CD4-positive, alpha-beta T cell (primary cell): ENCODE measurements at regions not wholly inside any gene's neighbourhood (a gene's known extent, or its start where the extent isn't known, plus 50 kb on each side); places are given as distances from the start of the nearest gene placed in this dataset.
A peak's percentile ranks its signal among the peaks of the same experiment; 100 is the strongest.

ENCODE experiments used
- ATAC-seq: fragments of 200-7000 bp; cut with Tn5 transposase; one replicate; pipeline ENCODE4 v1.10.0; 2022; ENCODE audit warnings: mild to moderate bottlenecking; ENCODE audit not compliant: poor library complexity
- CTCF ChIA-PET: fragments of 350-600 bp; sonication (Branson Sonifier 250); formaldehyde crosslinking; loops from one replicate; lab custom pipeline; 2021; ENCODE audit warnings: antibody characterized with exemption, inconsistent platforms; lab: Charles Lee
- POLR2A ChIA-PET: fragments of 350-600 bp; sonication (Branson Sonifier 250); formaldehyde crosslinking; loops from one replicate; lab custom pipeline; 2021; ENCODE audit warnings: antibody characterized with exemption, inconsistent platforms; lab: Charles Lee
- DNase-seq, 14 experiments: peaks; one replicate each; pipeline ENCODE4 v3.0.0-alpha.2; 2013 to 2020; ENCODE audit warnings: mixed read lengths in 2 of 14
- H3K27ac ChIP-seq, 2 donors: one replicate each; pipeline versions ENCODE4 v1.5.1 to v1.7.0; 2013; ENCODE audit warnings: low read length in 2 of 2, low read depth in 1 of 2, mild to moderate bottlenecking in 1 of 2
- H3K27me3 ChIP-seq, 2 experiments: 1 replicate in 1 of 2; 2 replicates in 1 of 2; pipeline versions ENCODE4 v1.6.1 to v1.7.0; 2013; ENCODE audit warnings: low read length in 2 of 2, control low read depth in 1 of 2, mild to moderate bottlenecking in 1 of 2, moderate library complexity in 1 of 2; ENCODE audit not compliant: insufficient read depth in 2 of 2, control insufficient read depth in 1 of 2
- H3K36me3 ChIP-seq: one replicate; pipeline ENCODE4 v1.6.1; 2013; ENCODE audit warnings: low read length, control low read depth; ENCODE audit not compliant: insufficient read depth
- H3K4me1 ChIP-seq: one replicate; pipeline ENCODE4 v1.6.1; 2013; ENCODE audit warnings: low read length, control low read depth; ENCODE audit not compliant: insufficient read depth
- H3K4me3 ChIP-seq: one replicate; pipeline ENCODE4 v1.5.1; 2013; ENCODE audit warnings: mild to moderate bottlenecking, low read length, moderate library complexity
- H3K9me3 ChIP-seq, 2 experiments: 1 replicate in 1 of 2; 2 replicates in 1 of 2; pipeline versions ENCODE4 v1.6.1 to v1.7.0; 2013; ENCODE audit warnings: low read length in 2 of 2, mild to moderate bottlenecking in 2 of 2, control low read depth in 1 of 2, moderate library complexity in 1 of 2; ENCODE audit not compliant: control insufficient read depth in 1 of 2, insufficient read depth in 1 of 2
- H3K27ac Mint-ChIP-seq: one replicate; pipeline ENCODE4 v1.8.0; 2020; ENCODE audit warnings: mixed read lengths
- H3K27me3 Mint-ChIP-seq: one replicate; pipeline ENCODE4 v1.8.0; 2021; ENCODE audit warnings: mixed read lengths
- H3K36me3 Mint-ChIP-seq: one replicate; pipeline ENCODE4 v1.8.0; 2021; ENCODE audit warnings: low read depth, mixed read lengths
- H3K4me1 Mint-ChIP-seq: one replicate; pipeline ENCODE4 v1.8.0; 2021; ENCODE audit warnings: low read depth, mixed read lengths
- H3K4me3 Mint-ChIP-seq: one replicate; pipeline ENCODE4 v1.8.0; 2020; ENCODE audit warnings: mild to moderate bottlenecking, mixed read lengths
- H3K9me3 Mint-ChIP-seq: one replicate; pipeline ENCODE4 v1.8.0; 2020; ENCODE audit warnings: mixed read lengths
- CTCF ChIP-seq: fragments of 200-600 bp; IDR thresholded peaks from one replicate; pipeline ENCODE4 v1.8.0; 2022; ENCODE audit warnings: antibody characterized with exemption, mild to moderate bottlenecking
- intact Hi-C, 2 experiments: fragments of 100-400 bp; cut with DNase I in 1 of 2; cut with micrococcal nuclease in 1 of 2; formaldehyde crosslinking; loops; one replicate each; pipeline versions ENCODE4 v1.15.1 to v1.9.0; 2023 to 2025; cut with DNase I, micrococcal nuclease

- ATAC-seq: no peak
- no peak for TF ChIP-seq CTCF
- no peaks in the 10 kb centered on the region for H3K36me3 ChIP-seq
- H3K27me3 ChIP-seq: peaks cover 0 to 9% of the 10 kb centered on the region in 2 experiments
- H3K36me3 Mint-ChIP-seq: no peaks in the 10 kb centered on the region
- no peaks in the 10 kb centered on the region for H3K9me3 ChIP-seq
- no peak overlapping the region for H3K27ac Mint-ChIP-seq
- no peak overlapping the region for H3K4me3 Mint-ChIP-seq
- no peaks in the 10 kb centered on the region for H3K9me3 Mint-ChIP-seq
- H3K4me1 Mint-ChIP-seq: peaks cover 7% of the 10 kb centered on the region
- ChIA-PET POLR2A (interaction anchor here (1.5 kb wide), 1 partner anchor 240 kb away, joined by 4 read pairs; no protein-coding TSS in a partner anchor), CTCF (interaction anchor here (0.6 kb wide), 1 partner anchor 106 kb away, joined by 3 read pairs; no protein-coding TSS in a partner anchor)
- no peak overlapping the region for H3K27ac ChIP-seq
- peak in 1 of 14 experiments; percentile 16 for DNase-seq
- intact Hi-C loops: no loop called here
- H3K27me3 Mint-ChIP-seq: peaks cover 55% of the 10 kb centered on the region
- no peak overlapping the region for H3K4me3 ChIP-seq
- H3K4me1 ChIP-seq: peaks cover 5% of the 10 kb centered on the region
Measured at GRCh38 chr5:96584712-96585111, 77.5 kb upstream of the CAST start.

DNA sequence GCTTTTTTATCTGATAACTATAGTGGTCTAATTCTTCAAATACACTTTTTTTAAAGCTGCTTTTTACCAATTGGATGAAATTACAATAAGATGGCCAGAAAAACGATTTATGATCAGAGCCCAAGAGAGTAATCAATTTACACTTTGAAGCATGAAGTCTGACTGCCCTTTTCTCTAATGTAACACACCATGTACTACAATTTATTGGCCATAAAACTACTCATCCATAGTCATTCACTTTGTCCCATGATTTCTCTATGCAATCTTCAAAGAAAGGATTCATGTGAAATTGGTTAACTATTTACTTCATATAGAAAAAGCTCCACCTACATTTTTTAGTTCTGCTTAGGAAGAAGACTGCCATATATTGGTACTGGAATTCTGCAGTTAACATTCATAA is 73.6 kb upstream of the CAST start:
- H3K36me3 Mint-ChIP-seq: no peaks in the 10 kb centered on the region
- ChIA-PET POLR2A (no interaction called here), CTCF (no interaction called here)
- peaks cover 44% of the 10 kb centered on the region for H3K27me3 Mint-ChIP-seq
- Histone ChIP-seq H3K4me3 (no peak overlapping the region), H3K36me3 (no peaks in the 10 kb centered on the region), H3K9me3 (no peaks in the 10 kb centered on the region), H3K27me3 (peaks cover 3 to 9% of the 10 kb centered on the region in 2 experiments), H3K27ac (no peak overlapping the region), H3K4me1 (peaks cover 5% of the 10 kb centered on the region)
- no peak for TF ChIP-seq CTCF
- H3K4me1 Mint-ChIP-seq: peaks cover 7% of the 10 kb centered on the region
- H3K27ac Mint-ChIP-seq: no peak overlapping the region
- no peaks in the 10 kb centered on the region for H3K9me3 Mint-ChIP-seq
- H3K4me3 Mint-ChIP-seq: no peak overlapping the region
- DNase-seq (no peak), ATAC-seq (no peak)
- intact Hi-C loops: no loop called here

DNA sequence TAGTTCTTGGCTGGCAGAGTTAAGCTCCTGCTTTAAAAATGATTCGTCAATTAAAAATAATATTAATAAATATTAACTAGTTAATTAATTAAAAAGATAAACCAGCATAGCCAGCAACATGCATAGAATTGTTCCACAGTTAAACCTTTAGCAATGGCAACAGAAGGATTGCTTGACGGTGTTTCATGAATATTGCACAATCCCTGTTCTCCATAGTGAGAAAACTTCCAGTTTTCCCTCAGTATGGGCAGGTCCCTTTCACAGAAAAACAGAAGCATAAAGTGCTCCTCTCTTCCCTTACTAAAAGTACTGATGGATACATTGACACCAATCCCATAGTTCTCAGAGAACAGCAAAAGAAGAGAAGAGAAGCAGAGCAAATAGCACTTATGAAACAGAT is 71.4 kb upstream of the CAST start:
- H3K9me3 Mint-ChIP-seq: no peaks in the 10 kb centered on the region
- Histone ChIP-seq H3K36me3 (no peaks in the 10 kb centered on the region), H3K4me3 (no peak overlapping the region), H3K4me1 (no peaks in the 10 kb centered on the region), H3K27ac (no peak overlapping the region), H3K27me3 (peaks cover 0 to 3% of the 10 kb centered on the region in 2 experiments), H3K9me3 (no peaks in the 10 kb centered on the region)
- no peak overlapping the region for H3K27ac Mint-ChIP-seq
- H3K36me3 Mint-ChIP-seq: no peaks in the 10 kb centered on the region
- no peak for TF ChIP-seq CTCF
- no peak for DNase-seq
- ChIA-PET POLR2A (no interaction called here), CTCF (interaction anchor here (1.2 kb wide), 1 partner anchor 11 kb away, joined by 4 read pairs; no protein-coding TSS in a partner anchor)
- H3K4me3 Mint-ChIP-seq: no peak overlapping the region
- H3K27me3 Mint-ChIP-seq: peaks cover 30% of the 10 kb centered on the region
- no peaks in the 10 kb centered on the region for H3K4me1 Mint-ChIP-seq
- no peak for ATAC-seq
- intact Hi-C loops: no loop called here
